GM23338 (cell line): ENCODE measurements at regions not wholly inside any gene's neighbourhood (a gene's known extent, or its start where the extent isn't known, plus 50 kb on each side); places are given as distances from the start of the nearest gene placed in this dataset.

Experiments
- CREB1 ChIP-seq: fragments of 250-450 bp; sonication (Bioruptor Pico); IDR thresholded peaks from 2 replicates; pipeline ENCODE4 v1.5.0; 2020; ENCODE audit warnings: low read depth, mild to moderate bottlenecking, moderate library complexity
- EZH2 ChIP-seq: fragments of 200-600 bp; sonication (generic); IDR thresholded peaks from one replicate; pipeline ENCODE4 v1.8.0; 2017; ENCODE audit warnings: antibody characterized with exemption, mild to moderate bottlenecking, low read depth; ENCODE audit not compliant: unreplicated experiment
- EZH2phosphoT487 ChIP-seq: fragments of 200-600 bp; sonication (generic); IDR thresholded peaks from one replicate; pipeline ENCODE4 v1.8.1; 2018; ENCODE audit warnings: antibody characterized with exemption; ENCODE audit not compliant: unreplicated experiment
- JUNB ChIP-seq: IDR thresholded peaks from one replicate; pipeline ENCODE4 v1.6.1; 2016; ENCODE audit warnings: antibody characterized with exemption; ENCODE audit not compliant: unreplicated experiment
- POLR2AphosphoS5 ChIP-seq: IDR thresholded peaks from 2 replicates; pipeline ENCODE4 v1.6.1; 2016; ENCODE audit warnings: antibody characterized with exemption, low read depth
- STAT1 ChIP-seq: IDR thresholded peaks from one replicate; pipeline ENCODE4 v1.6.1; 2016; ENCODE audit warnings: antibody characterized with exemption; ENCODE audit not compliant: unreplicated experiment
- ZNF114 ChIP-seq: fragments of 250-450 bp; sonication (Bioruptor Pico); IDR thresholded peaks from 2 replicates; pipeline ENCODE4 v1.5.0; 2020; ENCODE audit warnings: mild to moderate bottlenecking, moderate library complexity
- ZNF331 ChIP-seq: fragments of 250-450 bp; sonication (Bioruptor Pico); IDR thresholded peaks from 2 replicates; pipeline ENCODE4 v1.5.0; 2020; ENCODE audit warnings: low read depth, mild to moderate bottlenecking, moderate library complexity
- TF ChIP-seq, protein P1 (sequence below), 2 experiments: fragments of 200-600 bp in 1 of 2; sonication (generic) in 1 of 2; conservative IDR thresholded peaks; 2 replicates each; pipeline versions ENCODE4 v1.5.1 to v1.6.1; 2016 to 2017; ENCODE audit warnings: antibody characterized with exemption in 2 of 2, low read depth in 2 of 2, mild to moderate bottlenecking in 2 of 2, moderate library complexity in 1 of 2
- TF ChIP-seq, protein P2 (sequence below): IDR thresholded peaks from one replicate; pipeline ENCODE4 v1.6.1; 2018; ENCODE audit warnings: antibody characterized with exemption; ENCODE audit not compliant: unreplicated experiment
- TF ChIP-seq, protein P3 (sequence below): fragments of 250-450 bp; sonication (Bioruptor Pico); IDR thresholded peaks from 2 replicates; pipeline ENCODE4 v1.5.0; 2020; ENCODE audit warnings: mild to moderate bottlenecking, moderate library complexity
- TF ChIP-seq, protein P4 (sequence below): IDR thresholded peaks from 2 replicates; pipeline ENCODE4 v1.6.1; 2016; ENCODE audit warnings: antibody characterized with exemption

DNA sequence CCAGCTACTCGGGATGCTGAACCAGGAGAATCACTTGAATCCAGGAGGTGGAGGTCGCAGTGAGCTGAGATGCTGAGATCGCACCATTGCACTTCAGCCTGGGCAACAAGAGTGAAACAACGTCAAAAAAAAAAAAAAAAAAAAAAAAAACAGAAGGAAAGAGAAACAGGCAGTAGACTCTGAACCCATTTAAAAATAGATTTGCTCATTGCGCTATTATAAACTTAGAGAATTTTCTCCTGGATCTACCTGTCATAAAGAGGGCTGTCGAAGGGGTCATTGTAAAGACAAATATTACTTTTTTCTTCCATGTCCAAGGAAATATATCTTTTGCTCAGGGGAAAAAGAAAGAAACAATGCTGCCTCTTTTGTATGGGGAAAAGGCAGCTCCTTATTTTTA, 425.0 kb upstream of the ID2 start:
- TF ChIP-seq POLR2AphosphoS5: no peak
- no peak for TF ChIP-seq EZH2
- TF ChIP-seq, protein P1, sequence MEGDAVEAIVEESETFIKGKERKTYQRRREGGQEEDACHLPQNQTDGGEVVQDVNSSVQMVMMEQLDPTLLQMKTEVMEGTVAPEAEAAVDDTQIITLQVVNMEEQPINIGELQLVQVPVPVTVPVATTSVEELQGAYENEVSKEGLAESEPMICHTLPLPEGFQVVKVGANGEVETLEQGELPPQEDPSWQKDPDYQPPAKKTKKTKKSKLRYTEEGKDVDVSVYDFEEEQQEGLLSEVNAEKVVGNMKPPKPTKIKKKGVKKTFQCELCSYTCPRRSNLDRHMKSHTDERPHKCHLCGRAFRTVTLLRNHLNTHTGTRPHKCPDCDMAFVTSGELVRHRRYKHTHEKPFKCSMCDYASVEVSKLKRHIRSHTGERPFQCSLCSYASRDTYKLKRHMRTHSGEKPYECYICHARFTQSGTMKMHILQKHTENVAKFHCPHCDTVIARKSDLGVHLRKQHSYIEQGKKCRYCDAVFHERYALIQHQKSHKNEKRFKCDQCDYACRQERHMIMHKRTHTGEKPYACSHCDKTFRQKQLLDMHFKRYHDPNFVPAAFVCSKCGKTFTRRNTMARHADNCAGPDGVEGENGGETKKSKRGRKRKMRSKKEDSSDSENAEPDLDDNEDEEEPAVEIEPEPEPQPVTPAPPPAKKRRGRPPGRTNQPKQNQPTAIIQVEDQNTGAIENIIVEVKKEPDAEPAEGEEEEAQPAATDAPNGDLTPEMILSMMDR (conservative IDR thresholded peaks at IDR 0.05; ENCODE audit: low read depth in 2 of 2): no peak
- no peak for TF ChIP-seq EZH2phosphoT487
- no peak for TF ChIP-seq ZNF331 (CRISPR knock-in tag)
- no peak for TF ChIP-seq JUNB
- no peak for TF ChIP-seq CREB1 (CRISPR knock-in tag)
- TF ChIP-seq, protein P2, sequence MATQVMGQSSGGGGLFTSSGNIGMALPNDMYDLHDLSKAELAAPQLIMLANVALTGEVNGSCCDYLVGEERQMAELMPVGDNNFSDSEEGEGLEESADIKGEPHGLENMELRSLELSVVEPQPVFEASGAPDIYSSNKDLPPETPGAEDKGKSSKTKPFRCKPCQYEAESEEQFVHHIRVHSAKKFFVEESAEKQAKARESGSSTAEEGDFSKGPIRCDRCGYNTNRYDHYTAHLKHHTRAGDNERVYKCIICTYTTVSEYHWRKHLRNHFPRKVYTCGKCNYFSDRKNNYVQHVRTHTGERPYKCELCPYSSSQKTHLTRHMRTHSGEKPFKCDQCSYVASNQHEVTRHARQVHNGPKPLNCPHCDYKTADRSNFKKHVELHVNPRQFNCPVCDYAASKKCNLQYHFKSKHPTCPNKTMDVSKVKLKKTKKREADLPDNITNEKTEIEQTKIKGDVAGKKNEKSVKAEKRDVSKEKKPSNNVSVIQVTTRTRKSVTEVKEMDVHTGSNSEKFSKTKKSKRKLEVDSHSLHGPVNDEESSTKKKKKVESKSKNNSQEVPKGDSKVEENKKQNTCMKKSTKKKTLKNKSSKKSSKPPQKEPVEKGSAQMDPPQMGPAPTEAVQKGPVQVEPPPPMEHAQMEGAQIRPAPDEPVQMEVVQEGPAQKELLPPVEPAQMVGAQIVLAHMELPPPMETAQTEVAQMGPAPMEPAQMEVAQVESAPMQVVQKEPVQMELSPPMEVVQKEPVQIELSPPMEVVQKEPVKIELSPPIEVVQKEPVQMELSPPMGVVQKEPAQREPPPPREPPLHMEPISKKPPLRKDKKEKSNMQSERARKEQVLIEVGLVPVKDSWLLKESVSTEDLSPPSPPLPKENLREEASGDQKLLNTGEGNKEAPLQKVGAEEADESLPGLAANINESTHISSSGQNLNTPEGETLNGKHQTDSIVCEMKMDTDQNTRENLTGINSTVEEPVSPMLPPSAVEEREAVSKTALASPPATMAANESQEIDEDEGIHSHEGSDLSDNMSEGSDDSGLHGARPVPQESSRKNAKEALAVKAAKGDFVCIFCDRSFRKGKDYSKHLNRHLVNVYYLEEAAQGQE: no peak
- TF ChIP-seq STAT1: no peak
- no peak for TF ChIP-seq ZNF114 (CRISPR knock-in tag)
- TF ChIP-seq, protein P3, sequence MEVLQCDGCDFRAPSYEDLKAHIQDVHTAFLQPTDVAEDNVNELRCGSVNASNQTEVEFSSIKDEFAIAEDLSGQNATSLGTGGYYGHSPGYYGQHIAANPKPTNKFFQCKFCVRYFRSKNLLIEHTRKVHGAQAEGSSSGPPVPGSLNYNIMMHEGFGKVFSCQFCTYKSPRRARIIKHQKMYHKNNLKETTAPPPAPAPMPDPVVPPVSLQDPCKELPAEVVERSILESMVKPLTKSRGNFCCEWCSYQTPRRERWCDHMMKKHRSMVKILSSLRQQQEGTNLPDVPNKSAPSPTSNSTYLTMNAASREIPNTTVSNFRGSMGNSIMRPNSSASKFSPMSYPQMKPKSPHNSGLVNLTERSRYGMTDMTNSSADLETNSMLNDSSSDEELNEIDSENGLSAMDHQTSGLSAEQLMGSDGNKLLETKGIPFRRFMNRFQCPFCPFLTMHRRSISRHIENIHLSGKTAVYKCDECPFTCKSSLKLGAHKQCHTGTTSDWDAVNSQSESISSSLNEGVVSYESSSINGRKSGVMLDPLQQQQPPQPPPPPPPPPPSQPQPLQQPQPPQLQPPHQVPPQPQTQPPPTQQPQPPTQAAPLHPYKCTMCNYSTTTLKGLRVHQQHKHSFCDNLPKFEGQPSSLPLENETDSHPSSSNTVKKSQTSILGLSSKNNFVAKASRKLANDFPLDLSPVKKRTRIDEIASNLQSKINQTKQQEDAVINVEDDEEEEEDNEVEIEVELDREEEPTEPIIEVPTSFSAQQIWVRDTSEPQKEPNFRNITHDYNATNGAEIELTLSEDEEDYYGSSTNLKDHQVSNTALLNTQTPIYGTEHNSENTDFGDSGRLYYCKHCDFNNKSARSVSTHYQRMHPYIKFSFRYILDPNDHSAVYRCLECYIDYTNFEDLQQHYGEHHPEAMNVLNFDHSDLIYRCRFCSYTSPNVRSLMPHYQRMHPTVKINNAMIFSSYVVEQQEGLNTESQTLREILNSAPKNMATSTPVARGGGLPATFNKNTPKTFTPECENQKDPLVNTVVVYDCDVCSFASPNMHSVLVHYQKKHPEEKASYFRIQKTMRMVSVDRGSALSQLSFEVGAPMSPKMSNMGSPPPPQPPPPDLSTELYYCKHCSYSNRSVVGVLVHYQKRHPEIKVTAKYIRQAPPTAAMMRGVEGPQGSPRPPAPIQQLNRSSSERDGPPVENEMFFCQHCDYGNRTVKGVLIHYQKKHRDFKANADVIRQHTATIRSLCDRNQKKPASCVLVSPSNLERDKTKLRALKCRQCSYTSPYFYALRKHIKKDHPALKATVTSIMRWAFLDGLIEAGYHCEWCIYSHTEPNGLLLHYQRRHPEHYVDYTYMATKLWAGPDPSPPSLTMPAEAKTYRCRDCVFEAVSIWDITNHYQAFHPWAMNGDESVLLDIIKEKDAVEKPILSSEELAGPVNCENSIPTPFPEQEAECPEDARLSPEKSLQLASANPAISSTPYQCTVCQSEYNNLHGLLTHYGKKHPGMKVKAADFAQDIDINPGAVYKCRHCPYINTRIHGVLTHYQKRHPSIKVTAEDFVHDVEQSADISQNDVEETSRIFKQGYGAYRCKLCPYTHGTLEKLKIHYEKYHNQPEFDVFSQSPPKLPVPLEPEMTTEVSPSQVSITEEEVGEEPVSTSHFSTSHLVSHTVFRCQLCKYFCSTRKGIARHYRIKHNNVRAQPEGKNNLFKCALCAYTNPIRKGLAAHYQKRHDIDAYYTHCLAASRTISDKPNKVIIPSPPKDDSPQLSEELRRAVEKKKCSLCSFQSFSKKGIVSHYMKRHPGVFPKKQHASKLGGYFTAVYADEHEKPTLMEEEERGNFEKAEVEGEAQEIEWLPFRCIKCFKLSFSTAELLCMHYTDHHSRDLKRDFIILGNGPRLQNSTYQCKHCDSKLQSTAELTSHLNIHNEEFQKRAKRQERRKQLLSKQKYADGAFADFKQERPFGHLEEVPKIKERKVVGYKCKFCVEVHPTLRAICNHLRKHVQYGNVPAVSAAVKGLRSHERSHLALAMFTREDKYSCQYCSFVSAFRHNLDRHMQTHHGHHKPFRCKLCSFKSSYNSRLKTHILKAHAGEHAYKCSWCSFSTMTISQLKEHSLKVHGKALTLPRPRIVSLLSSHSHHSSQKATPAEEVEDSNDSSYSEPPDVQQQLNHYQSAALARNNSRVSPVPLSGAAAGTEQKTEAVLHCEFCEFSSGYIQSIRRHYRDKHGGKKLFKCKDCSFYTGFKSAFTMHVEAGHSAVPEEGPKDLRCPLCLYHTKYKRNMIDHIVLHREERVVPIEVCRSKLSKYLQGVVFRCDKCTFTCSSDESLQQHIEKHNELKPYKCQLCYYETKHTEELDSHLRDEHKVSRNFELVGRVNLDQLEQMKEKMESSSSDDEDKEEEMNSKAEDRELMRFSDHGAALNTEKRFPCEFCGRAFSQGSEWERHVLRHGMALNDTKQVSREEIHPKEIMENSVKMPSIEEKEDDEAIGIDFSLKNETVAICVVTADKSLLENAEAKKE (CRISPR knock-in tag): no peak
- TF ChIP-seq, protein P4, sequence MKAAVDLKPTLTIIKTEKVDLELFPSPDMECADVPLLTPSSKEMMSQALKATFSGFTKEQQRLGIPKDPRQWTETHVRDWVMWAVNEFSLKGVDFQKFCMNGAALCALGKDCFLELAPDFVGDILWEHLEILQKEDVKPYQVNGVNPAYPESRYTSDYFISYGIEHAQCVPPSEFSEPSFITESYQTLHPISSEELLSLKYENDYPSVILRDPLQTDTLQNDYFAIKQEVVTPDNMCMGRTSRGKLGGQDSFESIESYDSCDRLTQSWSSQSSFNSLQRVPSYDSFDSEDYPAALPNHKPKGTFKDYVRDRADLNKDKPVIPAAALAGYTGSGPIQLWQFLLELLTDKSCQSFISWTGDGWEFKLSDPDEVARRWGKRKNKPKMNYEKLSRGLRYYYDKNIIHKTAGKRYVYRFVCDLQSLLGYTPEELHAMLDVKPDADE: no peak
